Mammary epithelial cell (primary cell): ENCODE measurements at regions not wholly inside any gene's neighbourhood (a gene's known extent, or its start where the extent isn't known, plus 50 kb on each side); places are given as distances from the start of the nearest gene placed in this dataset.

Experiments
- CTCF ChIP-seq, 2 donors: IDR thresholded peaks in 1 of 2; conservative IDR thresholded peaks in 1 of 2; 2 replicates each; pipeline ENCODE4 v1.5.1; 2011 to 2012; ENCODE audit warnings: inconsistent platforms in 2 of 2, low read length in 2 of 2, mild to moderate bottlenecking in 2 of 2, control low read depth in 1 of 2, low read depth in 1 of 2; ENCODE audit not compliant: insufficient read depth in 1 of 2; ENCODE audit errors: extremely low read depth in 1 of 2
- EZH2 ChIP-seq: IDR thresholded peaks from 2 replicates; pipeline ENCODE4 v1.6.1; 2012; ENCODE audit warnings: low read length, inconsistent platforms, borderline replicate concordance

- TF ChIP-seq EZH2 (no peak), CTCF (conservative IDR thresholded peaks at IDR 0.05 in 1 of 2, IDR thresholded peaks at IDR 0.05 in 1 of 2; ENCODE audit: extremely low read depth in 1 of 2, insufficient read depth in 1 of 2, low read depth in 1 of 2, low read length in 2 of 2) (no peak)
Observed at GRCh38 chr2:145460112-145460511, 940.2 kb upstream of the ZEB2 start.
